H9 (cell line): ENCODE measurements at regions not wholly inside any gene's neighbourhood (a gene's known extent, or its start where the extent isn't known, plus 50 kb on each side); places are given as distances from the start of the nearest gene placed in this dataset.

Experiments
- DNase-seq: peaks from one replicate; pipeline ENCODE4 v3.0.0-alpha.2; 2017
- H2AFZ ChIP-seq: one replicate; pipeline ENCODE4 v1.6.1; 2013; ENCODE audit warnings: mild to moderate bottlenecking, low read length, control low read depth, moderate library complexity
- H2AK5ac ChIP-seq: 2 replicates; pipeline ENCODE4 v1.6.1; 2013; ENCODE audit warnings: low read length, control low read depth, mixed read lengths; ENCODE audit not compliant: insufficient read length
- H2BK120ac ChIP-seq: one replicate; pipeline ENCODE4 v1.6.1; 2013; ENCODE audit warnings: low read depth, mild to moderate bottlenecking, low read length, control low read depth, inconsistent platforms; ENCODE audit not compliant: poor library complexity, severe bottlenecking
- H2BK12ac ChIP-seq: 2 replicates; pipeline ENCODE4 v1.6.1; 2013; ENCODE audit warnings: low read length, control low read depth, mixed read lengths, low read depth; ENCODE audit not compliant: insufficient read length
- H2BK15ac ChIP-seq: 2 replicates; pipeline ENCODE4 v1.6.1; 2013; ENCODE audit warnings: low read depth, low read length, control low read depth
- H2BK20ac ChIP-seq: one replicate; pipeline ENCODE4 v1.6.1; 2013; ENCODE audit warnings: low read depth, mild to moderate bottlenecking, low read length, control low read depth, inconsistent platforms; ENCODE audit not compliant: poor library complexity, severe bottlenecking
- H2BK5ac ChIP-seq: 2 replicates; pipeline ENCODE4 v1.6.1; 2013; ENCODE audit warnings: low read length, control low read depth, mixed read lengths; ENCODE audit not compliant: insufficient read length
- H3K14ac ChIP-seq: 2 replicates; pipeline ENCODE4 v1.6.1; 2013; ENCODE audit warnings: low read length, control low read depth; ENCODE audit not compliant: insufficient read depth
- H3K18ac ChIP-seq: 2 replicates; pipeline ENCODE4 v1.6.1; 2013; ENCODE audit warnings: low read depth, mild to moderate bottlenecking, mixed read lengths, low read length, control low read depth; ENCODE audit not compliant: insufficient read length
- H3K23ac ChIP-seq: 2 replicates; pipeline ENCODE4 v1.6.1; 2013; ENCODE audit warnings: low read length, control low read depth, mixed read lengths, low read depth; ENCODE audit not compliant: insufficient read length
- H3K23me2 ChIP-seq: 2 replicates; pipeline ENCODE4 v1.6.1; 2013; ENCODE audit warnings: low read depth, mild to moderate bottlenecking, mixed read lengths, low read length, control low read depth; ENCODE audit not compliant: insufficient read length, poor library complexity, severe bottlenecking
- H3K27ac ChIP-seq: 2 replicates; pipeline ENCODE4 v1.5.1; 2013; ENCODE audit warnings: low read length, control low read depth, mixed read lengths, low read depth; ENCODE audit not compliant: insufficient read length
- H3K27me3 ChIP-seq: 2 replicates; pipeline ENCODE4 v1.6.1; 2013; ENCODE audit warnings: low read length, control low read depth, inconsistent platforms; ENCODE audit not compliant: insufficient read depth
- H3K4ac ChIP-seq: 2 replicates; pipeline ENCODE4 v1.6.1; 2013; ENCODE audit warnings: low read depth, mild to moderate bottlenecking, control low read depth, inconsistent platforms, low read length, moderate library complexity
- H3K4me1 ChIP-seq: 2 replicates; pipeline ENCODE4 v1.6.1; 2013; ENCODE audit warnings: low read length, control low read depth, inconsistent platforms; ENCODE audit not compliant: insufficient read depth
- H3K4me2 ChIP-seq: 2 replicates; pipeline ENCODE4 v1.6.1; 2013; ENCODE audit warnings: low read length, control low read depth, mixed read lengths; ENCODE audit not compliant: insufficient read length, insufficient read depth
- H3K56ac ChIP-seq: 2 replicates; pipeline ENCODE4 v1.6.1; 2013; ENCODE audit warnings: low read depth, mild to moderate bottlenecking, mixed read lengths, low read length, control low read depth; ENCODE audit not compliant: insufficient read length
- H3K79me1 ChIP-seq: 2 replicates; pipeline ENCODE4 v1.6.1; 2013; ENCODE audit warnings: low read depth, mild to moderate bottlenecking, moderate library complexity, low read length, control low read depth, inconsistent platforms; ENCODE audit not compliant: insufficient read depth, poor library complexity, severe bottlenecking
- H3K79me2 ChIP-seq: 2 replicates; pipeline ENCODE4 v1.6.1; 2013; ENCODE audit warnings: low read length, control low read depth, inconsistent platforms; ENCODE audit not compliant: insufficient read depth
- H3K9ac ChIP-seq: 2 replicates; pipeline ENCODE4 v1.6.1; 2013; ENCODE audit warnings: low read length, control low read depth, mixed read lengths; ENCODE audit not compliant: insufficient read length; ENCODE audit errors: extremely low read depth
- H3K9me3 ChIP-seq: one replicate; pipeline ENCODE4 v1.6.1; 2013; ENCODE audit warnings: low read depth, low read length, inconsistent platforms; ENCODE audit not compliant: control insufficient read depth
- H3T11ph ChIP-seq: one replicate; pipeline ENCODE4 v1.6.1; 2013; ENCODE audit warnings: mild to moderate bottlenecking, low read length, control low read depth, inconsistent platforms
- H4K20me1 ChIP-seq: one replicate; pipeline ENCODE4 v1.6.1; 2013; ENCODE audit not compliant: control insufficient read depth, insufficient read length, insufficient read depth
- H4K5ac ChIP-seq: 2 replicates; pipeline ENCODE4 v1.6.1; 2013; ENCODE audit warnings: low read depth, mild to moderate bottlenecking, mixed read lengths, low read length, control low read depth; ENCODE audit not compliant: insufficient read length
- H4K8ac ChIP-seq: replicated peaks from 2 replicates; pipeline ENCODE4 v1.6.1; 2013; ENCODE audit warnings: low read length, control low read depth, mixed read lengths, low read depth; ENCODE audit not compliant: insufficient read length
- H4K91ac ChIP-seq: 2 replicates; pipeline ENCODE4 v1.6.1; 2013; ENCODE audit warnings: low read depth, mild to moderate bottlenecking, moderate library complexity, mixed read lengths, low read length, control low read depth; ENCODE audit not compliant: insufficient read length
- H3K27ac Mint-ChIP-seq, 3 experiments: 2 replicates in 2 of 3; 3 replicates in 1 of 3; pipeline ENCODE4 v1.8.0; 2020 to 2021; ENCODE audit warnings: mixed read lengths in 3 of 3, mild to moderate bottlenecking in 1 of 3, moderate library complexity in 1 of 3
- H3K27me3 Mint-ChIP-seq: 2 replicates; pipeline ENCODE4 v1.8.0; 2021; ENCODE audit warnings: low read depth, mild to moderate bottlenecking, moderate library complexity, mixed read lengths
- H3K36me3 Mint-ChIP-seq, 3 experiments: 2 replicates in 2 of 3; 3 replicates in 1 of 3; pipeline ENCODE4 v1.8.0; 2020 to 2021; ENCODE audit warnings: low read depth in 3 of 3, mixed read lengths in 3 of 3; ENCODE audit not compliant: insufficient read depth in 1 of 3
- H3K4me1 Mint-ChIP-seq, 2 experiments: 2 replicates each; pipeline ENCODE4 v1.8.0; 2020; ENCODE audit warnings: mixed read lengths in 2 of 2
- H3K4me3 Mint-ChIP-seq, 2 experiments: 2 replicates in 1 of 2; 3 replicates in 1 of 2; pipeline ENCODE4 v1.8.0; 2020 to 2021; ENCODE audit warnings: mild to moderate bottlenecking in 2 of 2, mixed read lengths in 2 of 2, moderate library complexity in 1 of 2
- H3K9me3 Mint-ChIP-seq, 2 experiments: 2 replicates in 1 of 2; 3 replicates in 1 of 2; pipeline ENCODE4 v1.8.0; 2020; ENCODE audit warnings: mild to moderate bottlenecking in 2 of 2, mixed read lengths in 2 of 2, moderate library complexity in 1 of 2
- WGBS: extraction: QIAGEN DNeasy Blood & Tissue Kit; methylation state at CpG from one replicate; pipeline ENCODE4 v1.1.7; 2013; ENCODE audit warnings: missing lambda C conversion rate, low lambda C conversion rate, mixed read lengths; ENCODE audit not compliant: insufficient read length; ENCODE audit errors: extremely low coverage; 5-methylcytosine and 5-hydroxymethylcytosine counted together
- TF ChIP-seq, protein P1 (sequence below): fragments of 200-600 bp; sonication (generic); conservative IDR thresholded peaks from 3 replicates; pipeline ENCODE4 v1.8.0; 2021; ENCODE audit warnings: antibody characterized with exemption, mild to moderate bottlenecking

DNA sequence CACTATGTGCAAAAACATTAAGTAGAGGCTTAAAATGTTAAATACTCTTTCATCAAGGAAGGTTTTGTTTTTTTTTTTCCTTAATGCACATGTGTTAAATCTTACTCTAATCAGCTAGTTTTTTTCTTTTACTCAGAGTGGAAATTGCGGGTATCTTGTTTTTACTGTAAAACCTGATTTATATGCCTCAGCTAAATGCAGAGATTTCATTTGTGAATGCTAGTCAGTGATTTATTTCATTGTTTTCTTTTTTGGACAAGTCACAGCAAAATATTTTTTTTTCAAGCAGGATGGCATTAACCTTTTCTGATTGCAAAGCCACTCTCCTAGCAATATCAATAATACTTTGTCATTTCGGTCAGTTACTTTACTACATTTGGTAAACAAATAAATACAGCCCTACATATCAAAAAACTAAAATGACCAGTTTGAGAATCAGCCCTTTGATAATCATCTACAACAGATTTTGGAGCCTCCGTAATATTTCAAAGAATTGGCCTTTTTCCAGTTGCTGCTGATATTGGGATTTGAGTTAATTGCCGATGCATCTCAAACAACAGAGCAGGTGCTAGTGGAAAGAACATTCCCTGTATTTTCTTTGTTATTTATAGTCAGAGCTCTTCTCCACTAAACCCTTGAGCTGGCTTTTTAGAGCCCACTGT is 579.2 kb upstream of the ZNF608 start:
- Histone ChIP-seq H2BK20ac (no peak overlapping the region), H2AK5ac (no peak overlapping the region), H4K91ac (no peak overlapping the region), H3K4me1 (no peaks in the 10 kb centered on the region; the same call in 1 of the 2 replicates), H4K8ac (no peak overlapping the region), H2BK5ac (no peak overlapping the region), H3T11ph (no peak overlapping the region), H3K79me1 (no peaks in the 10 kb centered on the region), H3K4ac (no peak overlapping the region), H2BK15ac (no peak overlapping the region), H3K23ac (no peak overlapping the region), H3K56ac (no peak overlapping the region), H4K20me1 (no peaks in the 10 kb centered on the region), H2BK12ac (no peak overlapping the region), H3K14ac (no peak overlapping the region), H3K9me3 (no peaks in the 10 kb centered on the region), H3K9ac (no peak overlapping the region), H2AFZ (no peak overlapping the region), H3K27me3 (no peaks in the 10 kb centered on the region), H3K23me2 (no peaks in the 10 kb centered on the region), H3K18ac (no peak overlapping the region), H3K4me2 (no peak overlapping the region), H3K79me2 (no peaks in the 10 kb centered on the region), H2BK120ac (no peak overlapping the region), H3K27ac (no peak overlapping the region), H4K5ac (no peak overlapping the region)
- H3K9me3 Mint-ChIP-seq = no peaks in the 10 kb centered on the region; a peak in 1 of 5 replicates
- H3K4me3 Mint-ChIP-seq = no peak overlapping the region
- H3K27me3 Mint-ChIP-seq = no peaks in the 10 kb centered on the region
- DNase-seq = no peak
- TF ChIP-seq, protein P1, sequence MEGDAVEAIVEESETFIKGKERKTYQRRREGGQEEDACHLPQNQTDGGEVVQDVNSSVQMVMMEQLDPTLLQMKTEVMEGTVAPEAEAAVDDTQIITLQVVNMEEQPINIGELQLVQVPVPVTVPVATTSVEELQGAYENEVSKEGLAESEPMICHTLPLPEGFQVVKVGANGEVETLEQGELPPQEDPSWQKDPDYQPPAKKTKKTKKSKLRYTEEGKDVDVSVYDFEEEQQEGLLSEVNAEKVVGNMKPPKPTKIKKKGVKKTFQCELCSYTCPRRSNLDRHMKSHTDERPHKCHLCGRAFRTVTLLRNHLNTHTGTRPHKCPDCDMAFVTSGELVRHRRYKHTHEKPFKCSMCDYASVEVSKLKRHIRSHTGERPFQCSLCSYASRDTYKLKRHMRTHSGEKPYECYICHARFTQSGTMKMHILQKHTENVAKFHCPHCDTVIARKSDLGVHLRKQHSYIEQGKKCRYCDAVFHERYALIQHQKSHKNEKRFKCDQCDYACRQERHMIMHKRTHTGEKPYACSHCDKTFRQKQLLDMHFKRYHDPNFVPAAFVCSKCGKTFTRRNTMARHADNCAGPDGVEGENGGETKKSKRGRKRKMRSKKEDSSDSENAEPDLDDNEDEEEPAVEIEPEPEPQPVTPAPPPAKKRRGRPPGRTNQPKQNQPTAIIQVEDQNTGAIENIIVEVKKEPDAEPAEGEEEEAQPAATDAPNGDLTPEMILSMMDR = no peak
- H3K36me3 Mint-ChIP-seq = no peaks in the 10 kb centered on the region; a peak in 1 of 7 replicates
- H3K4me1 Mint-ChIP-seq = peaks cover 34 to 37% of the 10 kb centered on the region in 2 experiments
- no CpG with 5 or more reads among the region's 4 CpGs for WGBS
- no peak overlapping the region; a peak in 2 of 7 replicates for H3K27ac Mint-ChIP-seq
